Fibroblast of skin of right quadriceps (primary cell): ENCODE measurements at regions not wholly inside any gene's neighbourhood (a gene's known extent, or its start where the extent isn't known, plus 50 kb on each side); places are given as distances from the start of the nearest gene placed in this dataset.

Experiments
- DNase-seq: peaks from one replicate; pipeline ENCODE4 v3.0.0-alpha.2; 2013

DNA sequence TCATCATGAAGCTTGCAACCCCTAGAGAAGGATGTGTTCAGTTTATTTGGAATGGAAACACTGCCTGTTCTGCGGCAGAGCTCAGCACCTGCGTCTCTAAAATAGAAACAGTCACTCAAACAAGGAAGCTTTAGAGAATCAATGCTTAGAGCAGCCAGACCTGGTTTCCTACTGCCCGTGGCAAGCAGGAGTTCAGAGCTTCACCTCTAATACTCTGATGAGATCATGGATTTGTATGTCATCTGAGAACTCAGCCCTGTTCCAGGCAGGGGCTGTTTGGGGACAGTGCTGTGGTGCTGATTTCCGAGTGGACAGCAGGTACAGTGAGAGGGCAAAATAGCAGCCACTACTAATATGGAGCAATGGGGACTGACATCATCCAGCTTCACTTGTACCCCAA, 236.0 kb upstream of the IRX1 start:
- no peak for DNase-seq

DNA sequence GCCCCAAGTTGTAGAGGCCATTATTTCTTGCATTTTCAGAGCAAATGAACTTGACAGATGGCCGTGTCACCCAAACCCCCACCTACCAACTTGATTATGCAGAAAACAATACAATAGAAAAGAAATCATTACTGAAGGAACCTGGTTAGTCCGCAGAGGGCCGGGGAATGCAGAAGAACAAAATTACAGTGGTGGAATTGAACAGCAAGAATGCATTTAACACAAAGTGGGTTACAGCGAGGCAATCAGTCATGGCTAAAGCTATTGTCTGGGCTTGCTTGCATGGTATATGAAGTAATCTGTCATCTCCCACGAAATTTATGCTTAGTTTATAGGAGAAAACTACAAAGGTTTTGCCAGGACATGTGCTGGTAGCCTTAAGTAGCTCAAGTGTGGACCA, 238.3 kb upstream of the IRX1 start:
- no peak for DNase-seq

DNA sequence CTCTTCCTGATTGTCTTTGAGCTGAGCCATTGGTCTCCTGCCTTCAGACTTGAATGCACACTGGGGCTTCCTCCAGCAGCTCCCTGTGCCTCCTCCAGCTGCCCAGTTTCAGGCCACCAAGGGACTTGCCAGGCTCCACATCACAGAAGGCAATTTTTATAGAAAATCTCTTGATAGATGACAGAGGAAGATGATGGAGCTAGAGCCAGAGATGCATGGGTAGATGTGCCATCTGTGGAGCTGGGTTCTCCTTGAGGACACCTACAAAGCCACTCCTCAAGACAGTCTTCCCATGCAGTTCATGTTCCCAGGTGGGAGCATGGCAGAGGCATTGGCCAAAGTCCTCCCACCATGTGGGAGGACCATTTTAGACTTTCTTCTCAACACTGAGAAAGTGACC, 239.6 kb upstream of the IRX1 start:
- DNase-seq: no peak

DNA sequence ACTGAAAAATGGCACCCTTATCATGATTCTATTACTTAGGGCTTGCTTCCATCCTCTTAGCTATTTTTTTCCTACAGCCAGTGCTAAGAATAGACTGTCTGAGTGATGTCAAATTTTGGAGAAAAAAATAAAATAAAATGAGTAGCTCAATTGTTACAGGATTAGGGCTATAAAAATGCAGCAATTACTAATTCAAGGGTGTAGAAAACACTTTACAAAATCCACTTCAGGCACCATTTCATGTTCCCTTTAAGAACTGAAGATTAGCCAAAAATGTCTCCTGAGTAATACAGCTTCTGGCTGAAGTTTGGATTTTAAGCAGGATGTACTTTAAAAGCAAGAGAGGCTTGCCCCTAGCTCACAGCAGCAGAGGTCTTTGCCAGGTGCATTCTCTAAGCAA, 240.5 kb upstream of the IRX1 start:
- DNase-seq: no peak

DNA sequence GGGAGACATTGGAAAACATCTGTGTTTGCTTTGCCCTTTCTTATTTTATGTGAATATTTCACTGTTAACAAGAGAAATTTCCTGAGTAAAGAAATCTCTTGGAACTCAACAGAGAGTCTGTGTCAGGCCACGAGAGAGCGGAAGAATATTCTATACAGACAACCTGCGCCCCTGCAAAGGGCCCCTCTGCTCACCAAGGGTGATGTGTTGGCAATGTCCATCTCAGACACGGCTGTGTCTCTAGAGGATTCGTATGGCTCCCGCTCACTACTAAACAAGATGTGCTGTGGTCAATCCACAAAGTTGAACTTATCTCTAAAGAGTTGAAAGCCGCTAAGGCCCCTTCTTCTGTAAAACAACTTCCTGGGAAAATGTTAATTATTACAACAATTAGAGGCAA, 241.0 kb upstream of the IRX1 start:
- no peak for DNase-seq

DNA sequence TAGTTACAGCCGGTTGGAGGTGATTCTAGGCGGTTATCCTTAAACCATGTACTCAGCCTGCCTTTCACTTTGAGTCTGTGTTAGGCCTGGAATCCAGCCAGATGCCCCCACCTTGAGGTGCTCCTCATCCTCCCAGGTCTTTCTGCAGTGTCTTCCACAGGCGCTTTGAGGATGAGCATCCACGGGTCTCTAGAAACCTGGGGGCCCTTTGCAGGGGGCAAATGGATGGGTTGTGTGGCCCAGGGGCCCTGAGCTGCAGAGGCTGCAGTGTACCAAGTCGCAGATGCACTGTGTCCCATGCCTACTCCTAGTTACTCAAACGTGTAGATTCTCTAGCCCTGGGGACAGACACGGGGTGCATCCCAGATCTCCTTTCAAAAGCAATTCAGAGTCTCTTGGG, 242.1 kb upstream of the IRX1 start:
- DNase-seq: no peak

DNA sequence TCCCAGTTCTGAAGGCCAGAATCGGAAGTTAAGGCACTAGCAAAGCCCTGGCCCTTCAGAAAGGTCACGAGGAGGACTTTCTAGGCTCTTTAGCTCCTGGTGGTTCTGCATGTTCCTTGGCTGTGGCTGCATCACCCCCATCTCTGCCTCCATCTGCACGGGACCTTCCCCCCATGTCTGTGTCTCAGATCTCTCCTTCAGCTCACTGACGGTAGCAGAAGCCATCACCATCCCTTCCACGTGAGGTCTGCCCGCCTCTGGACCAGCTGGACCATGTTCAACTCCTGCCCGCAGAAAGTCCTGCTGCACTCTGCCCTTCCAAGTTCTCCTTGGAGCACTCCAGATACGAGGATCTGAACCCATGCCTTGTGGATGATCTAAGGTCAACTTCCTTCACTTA, 242.9 kb upstream of the IRX1 start:
- no peak for DNase-seq

DNA sequence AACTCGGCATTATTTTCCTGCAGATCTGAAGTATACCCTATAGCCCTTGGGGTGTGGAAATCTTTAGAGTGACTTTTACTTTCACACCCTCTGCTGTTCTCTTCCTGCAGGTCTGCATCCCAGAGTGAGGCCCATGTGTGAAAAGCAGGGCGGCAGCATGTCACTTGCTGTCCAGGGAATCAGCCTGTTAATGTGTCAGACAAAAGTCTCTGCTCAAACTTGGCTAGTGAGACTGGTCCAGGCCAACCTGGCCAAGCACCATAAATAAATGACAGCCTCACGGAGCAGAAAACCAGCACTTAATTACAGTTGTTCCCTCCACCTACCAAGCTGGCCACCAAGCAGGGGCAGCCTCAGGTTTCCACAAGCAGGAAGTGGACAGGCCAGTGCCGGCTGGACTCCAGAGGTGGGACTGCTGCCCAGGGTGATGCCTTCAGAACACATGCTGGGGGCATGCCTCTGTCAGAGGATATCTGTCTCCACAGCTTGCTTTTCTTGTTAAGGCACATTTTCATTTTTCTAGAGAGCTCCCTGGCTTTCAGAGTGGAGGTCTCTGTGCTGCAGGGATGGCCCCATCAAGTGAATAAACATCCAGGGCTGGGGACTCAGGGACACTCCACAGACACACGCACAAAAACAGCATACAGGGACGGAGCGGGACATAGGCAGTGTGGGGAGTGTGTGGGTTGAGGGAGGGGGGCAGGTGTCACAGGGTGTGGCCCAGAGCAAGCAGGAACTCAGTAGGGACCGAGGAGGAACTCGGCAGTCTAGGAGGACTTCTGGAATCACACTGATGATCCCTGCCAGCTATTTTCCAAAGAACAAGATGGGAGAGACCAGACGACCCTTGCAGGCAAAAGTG, 243.8 kb upstream of the IRX1 start:
- DNase-seq: no peak

DNA sequence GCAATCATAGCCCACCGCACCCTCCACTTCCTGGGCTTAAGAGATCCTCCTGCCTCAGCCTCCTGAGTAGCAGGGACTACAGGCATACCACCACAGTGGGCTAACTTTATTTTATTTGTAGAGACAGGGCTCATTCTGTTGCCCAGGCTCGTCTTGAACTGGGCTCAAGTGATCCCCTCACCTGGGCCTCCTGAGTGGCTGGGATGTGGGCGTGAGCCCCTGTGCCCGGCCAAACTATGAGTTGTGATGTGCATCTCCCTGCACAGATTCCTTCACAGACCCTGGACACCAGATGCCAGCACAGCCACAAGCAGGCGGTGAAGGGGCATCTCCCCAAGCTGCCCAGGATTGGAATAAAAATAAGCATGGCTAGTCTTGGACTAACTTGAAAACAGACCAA, 244.9 kb upstream of the IRX1 start:
- no peak for DNase-seq

DNA sequence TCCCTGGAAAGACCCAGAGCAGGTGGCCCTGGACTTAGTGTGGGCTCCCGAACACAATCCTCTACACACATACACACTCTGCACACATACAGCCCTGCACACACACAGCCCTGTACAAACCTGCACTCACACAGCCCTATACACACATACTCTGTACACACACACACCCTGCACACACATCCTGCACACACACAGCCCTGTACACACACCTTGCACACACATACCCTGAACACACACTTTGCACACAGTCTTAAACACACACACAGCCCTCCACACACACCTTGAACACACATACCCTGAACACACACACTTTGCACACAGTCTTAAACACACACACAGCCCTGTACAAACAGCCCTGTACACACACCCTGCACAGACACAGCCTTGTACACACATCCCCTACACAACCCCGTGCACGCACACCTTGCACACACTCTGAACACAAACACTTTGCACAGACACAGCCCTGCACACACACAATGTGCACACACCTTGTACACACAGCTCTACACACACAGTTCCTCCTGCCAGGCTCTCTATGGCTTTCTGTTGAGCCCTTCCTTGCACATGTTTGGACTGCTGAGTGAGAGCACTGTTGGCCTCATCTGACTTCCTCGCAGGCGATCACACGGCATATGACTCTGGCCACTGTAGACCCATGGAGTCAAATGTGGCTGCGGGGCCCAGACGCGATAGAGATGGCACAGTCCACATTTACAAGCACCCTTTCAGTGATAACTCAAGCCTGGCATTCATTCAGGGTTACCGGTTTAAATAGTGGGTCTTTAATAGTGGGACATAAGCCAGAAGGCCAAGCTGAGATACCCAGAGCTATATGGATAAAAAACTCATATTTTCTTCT, 245.7 kb upstream of the IRX1 start:
- DNase-seq: no peak

DNA sequence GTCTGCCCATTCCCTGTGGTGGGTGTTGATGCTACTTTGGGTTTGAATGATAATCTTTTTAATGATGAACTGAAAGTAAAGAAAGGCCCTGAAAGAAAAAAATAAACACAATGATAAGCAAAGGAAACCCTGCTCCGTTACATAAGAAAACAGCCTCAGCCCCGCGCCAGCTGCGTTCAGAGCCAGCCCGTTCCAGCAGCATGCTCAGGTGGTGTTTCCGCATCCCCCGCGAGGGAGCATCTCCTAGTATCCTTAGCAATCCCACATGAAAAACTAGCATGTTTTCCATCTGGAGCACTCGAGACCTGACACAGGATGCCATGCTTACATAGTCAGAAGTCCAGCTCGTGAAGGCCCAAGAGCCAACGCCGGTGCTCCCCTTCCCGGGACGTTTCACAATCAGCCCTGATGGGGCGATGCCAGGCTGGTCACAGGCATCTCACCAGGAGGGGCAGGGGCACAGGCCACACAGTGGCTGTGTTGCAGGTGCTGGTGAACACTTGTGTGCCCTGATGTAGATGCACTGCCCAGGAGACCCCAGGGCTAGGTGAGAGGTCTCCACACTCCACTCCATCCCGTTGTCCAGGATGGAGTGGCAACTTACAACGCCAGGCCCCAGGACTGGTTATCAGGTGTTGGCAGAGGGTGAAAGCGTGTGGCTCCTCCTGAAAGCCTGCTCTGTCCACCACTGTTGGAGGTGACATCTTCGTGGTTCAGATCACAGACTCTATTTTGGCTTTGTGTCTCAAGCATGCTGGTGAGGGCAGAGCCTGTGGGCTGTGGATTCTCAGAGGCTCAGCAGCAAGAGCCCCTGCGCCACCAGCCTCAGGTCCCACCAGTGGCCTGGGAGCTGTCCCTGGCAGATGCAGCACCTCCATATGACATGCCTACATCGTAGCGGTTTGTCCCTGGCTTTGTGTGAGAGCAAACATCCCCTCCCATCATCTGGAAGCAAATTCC, 246.8 kb upstream of the IRX1 start:
- no peak for DNase-seq

DNA sequence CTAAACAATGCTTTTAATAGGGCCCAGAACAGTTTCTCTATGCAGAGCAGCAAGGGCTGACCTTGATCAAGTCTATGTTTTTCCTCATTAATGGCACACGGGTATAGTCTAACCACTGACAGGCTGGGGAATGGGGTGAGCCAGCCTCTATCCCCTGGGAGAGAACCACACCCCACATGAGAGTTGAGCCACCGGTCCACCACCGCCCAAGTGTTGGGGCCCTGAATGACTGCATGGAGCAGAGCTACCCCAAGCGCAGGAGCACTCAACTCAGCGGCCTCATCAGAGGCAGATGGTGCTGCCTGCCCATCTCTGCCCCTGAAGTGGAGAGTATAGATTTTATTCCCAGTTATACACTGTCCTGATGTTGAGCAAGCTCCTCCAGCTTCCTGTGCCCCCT, 247.9 kb upstream of the IRX1 start:
- DNase-seq: no peak

DNA sequence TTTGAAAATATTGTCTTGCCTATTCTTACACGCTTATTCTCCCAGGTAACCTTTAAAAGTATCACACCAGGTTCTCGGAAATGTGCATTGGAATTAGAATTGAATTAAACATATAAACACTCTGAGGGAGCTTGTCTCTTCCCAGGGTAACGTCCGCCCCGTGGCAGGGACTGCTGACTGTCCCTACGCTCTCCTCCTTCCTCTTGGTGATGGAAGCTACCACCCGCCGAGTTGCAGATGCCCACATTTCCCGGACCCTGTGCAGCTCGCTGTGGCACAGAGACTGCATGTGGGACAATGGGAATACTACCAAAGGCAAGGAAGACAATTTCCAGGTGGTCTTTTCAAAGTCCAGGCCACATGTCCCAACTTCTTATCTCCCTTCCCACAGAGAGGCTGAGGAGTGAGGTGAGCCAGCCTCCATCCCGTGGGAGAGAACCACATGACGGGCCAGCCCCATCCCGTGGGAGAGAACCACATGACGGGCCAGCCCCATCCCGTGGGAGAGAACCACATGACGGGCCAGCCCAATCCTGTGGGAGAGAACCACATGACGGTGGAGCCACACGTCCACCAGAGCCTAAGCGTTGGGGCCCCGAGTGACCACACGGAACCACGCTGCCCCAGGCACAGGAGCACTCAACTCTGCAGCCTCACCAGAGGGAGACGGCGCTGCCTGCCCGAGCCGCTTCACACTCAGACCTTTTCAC, 249.4 kb upstream of the IRX1 start:
- DNase-seq: no peak

DNA sequence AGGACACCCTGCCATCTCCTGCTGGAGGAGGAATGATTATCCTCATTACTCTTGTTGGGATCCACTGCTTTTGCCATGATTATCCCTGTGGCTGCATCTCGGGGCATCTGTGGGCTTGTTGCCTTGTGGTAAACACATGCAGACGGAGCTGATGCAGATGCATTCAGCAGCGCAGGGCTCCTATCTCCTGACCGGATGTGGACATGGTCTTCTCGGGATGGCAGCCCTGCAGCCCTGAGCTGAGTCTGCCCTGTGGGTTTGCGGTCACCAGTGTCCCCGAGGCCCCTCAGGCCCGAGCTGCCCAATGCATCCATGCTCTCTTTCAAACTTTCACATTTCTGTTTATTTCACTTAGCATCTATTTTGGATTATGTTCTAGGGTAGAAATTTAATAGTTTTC, 250.4 kb upstream of the IRX1 start:
- no peak for DNase-seq

DNA sequence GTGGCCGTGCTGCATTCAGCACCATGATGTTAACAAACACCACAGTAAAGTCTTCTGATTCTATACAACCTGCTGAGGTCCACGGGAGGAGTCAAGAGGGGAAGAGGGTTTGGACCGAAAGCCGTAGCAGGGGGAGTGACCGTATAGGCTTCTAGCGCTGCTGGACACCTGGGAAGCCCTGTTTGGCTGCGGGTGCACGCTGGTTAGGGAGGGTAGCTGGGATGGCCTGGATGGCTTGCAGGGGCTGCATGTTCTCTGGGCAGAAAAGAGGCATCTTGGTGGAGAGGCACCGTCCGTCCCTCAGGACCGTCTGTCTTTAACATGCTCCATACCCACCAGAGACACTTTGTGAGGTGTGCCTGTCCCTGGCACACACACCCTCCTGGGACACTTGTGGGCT, 251.0 kb upstream of the IRX1 start:
- no peak for DNase-seq

DNA sequence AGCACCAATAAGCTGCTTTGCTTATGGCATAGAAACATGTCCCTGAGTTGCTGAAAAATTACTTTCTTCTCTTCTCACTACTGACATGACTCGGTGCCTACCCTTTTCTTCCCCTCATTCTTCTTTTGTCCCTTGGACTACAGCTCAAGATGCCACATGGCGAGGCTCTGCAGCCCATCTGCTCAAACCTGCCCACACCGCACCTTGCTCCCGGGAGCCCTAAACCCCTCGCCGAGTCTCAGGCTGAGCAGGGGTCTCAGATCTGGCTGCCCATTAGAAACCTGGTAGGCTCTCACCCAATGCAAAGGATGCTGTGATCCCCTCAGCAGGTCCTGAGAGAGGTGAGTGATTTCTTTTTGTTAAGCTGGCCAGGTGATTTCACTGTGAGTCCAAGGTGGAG, 251.7 kb upstream of the IRX1 start:
- DNase-seq: no peak

DNA sequence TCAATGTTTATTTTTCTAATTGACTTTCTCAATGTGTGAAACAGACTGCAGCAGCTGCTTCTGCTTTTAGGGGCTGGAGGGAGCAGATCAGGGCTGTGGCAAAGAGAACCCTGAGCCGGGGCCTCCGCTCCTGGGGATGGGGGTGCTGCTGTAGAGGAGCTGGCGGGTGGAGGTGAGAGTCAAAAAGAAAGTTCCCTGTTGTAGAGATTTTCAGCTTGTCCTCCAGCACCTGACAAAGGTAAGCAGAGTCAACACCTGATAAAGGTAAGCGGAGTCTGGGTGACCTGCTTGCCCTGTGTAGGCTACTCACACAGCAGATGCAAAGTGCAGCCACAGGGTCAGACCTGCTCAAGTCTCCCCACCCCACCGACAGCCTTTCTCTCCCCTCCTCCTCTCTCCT, 252.4 kb upstream of the IRX1 start:
- DNase-seq: no peak

DNA sequence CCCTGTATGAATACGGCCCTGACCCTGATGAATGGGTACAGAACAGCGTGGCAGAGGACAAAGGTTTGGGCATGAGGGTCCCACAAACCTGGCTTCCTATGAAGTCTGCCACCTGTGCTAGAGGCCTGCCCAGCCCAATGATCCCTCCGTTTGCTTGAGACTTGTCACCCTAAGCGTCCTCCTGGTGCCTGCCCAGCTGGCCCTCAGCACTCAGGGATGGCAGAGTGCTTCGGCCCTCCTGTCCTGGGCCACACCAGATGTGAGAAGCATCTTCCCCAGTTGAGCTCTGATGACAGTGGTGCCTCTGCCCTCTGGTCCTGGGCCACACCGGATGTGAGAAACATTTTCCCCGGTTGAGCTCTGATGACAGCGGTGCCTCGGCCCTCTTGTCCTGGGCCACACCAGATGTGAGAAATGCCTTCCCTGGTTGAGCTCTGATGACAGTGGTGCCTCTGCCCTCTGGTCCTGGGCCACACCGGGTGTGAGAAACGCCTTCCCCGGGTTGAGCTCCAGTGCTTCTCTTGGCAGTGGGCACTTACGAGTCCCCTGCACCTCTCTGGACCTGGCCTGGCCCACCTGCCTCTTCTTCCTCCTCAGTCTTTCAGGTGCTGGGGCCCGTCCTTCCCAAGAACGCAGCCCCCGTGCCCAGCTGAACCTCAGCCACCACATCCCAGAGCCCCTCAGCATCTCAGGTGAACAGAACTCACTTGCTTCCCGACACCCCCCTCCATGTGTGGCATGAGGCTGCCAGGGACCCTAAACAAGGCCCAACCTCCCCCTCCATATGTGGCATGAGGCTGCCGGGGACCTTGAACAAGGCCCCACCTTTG, 253.1 kb upstream of the IRX1 start:
- no peak for DNase-seq

DNA sequence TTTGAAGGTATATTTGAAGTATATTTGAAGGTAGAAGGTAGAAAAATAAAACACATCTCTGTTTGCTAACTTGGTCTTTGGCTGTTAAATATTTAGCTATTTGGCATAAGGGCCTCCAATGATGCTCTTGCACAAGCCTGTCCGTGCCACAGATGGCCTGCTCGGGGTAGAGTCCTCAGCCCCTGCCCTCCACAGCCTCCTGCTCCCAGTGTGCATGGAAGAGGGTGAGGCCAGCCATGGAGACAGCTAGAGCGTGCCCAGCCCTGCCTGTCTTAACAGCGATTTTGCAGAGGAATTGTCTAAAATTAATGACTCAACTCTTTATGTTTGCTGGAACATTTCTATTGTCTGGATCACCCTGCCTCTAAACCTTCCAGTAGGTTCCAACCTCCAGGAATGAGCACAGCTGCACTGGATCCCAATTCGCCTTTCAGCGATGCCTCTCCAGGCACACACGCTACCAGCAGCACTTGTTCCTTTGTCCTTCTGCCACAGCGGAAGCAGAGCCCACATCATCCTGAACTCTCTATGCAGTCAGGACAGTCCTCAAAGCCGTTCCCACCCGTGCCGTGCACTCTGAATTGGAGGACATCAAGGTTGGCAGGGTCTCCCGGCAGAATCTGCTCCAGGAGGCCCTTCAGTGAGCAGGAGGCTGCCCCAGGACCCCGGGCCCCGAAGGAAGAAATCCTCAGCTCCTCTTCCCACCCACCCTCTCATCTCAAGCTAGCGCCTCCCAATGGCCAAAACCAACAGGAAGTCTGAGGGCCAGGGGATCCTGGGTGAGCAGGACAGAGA, 254.0 kb upstream of the IRX1 start:
- DNase-seq: no peak

DNA sequence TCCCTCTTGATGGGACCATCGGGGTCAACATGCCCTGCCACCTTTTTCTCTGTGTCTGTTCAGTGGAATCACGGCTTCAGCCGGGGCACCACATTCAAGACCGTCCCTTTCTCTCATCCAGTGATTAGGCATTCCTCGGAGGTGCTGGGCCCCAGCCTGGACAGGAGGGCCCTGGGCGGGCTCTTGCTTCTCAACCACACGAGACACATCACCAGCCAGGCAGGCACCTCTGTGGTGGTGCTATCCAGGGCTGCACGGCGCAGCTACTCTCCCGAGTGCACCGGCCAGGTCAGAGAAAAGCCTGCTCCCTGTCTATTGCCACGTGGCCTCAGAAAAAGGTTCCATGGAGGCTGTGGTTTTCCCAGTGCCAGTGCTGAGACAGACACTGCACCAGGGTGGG, 255.2 kb upstream of the IRX1 start:
- no peak for DNase-seq

DNA sequence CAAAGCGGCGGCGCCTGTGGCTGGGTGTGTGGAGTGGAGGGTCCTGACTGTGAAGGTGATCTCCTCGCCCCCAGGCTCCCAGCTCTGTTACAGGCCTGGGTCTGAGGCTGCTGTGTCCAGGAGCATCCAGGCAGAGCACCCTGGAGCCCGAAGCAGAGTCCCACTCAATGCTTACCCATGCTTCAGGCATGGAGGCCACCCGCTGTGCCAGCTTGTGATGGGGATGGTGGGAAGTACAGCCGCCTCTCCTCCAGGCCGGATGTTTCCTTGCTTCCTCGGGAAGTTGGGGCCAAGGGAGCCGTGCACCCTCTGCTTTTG, 255.9 kb upstream of the IRX1 start:
- DNase-seq: no peak
